Hematopoietic multipotent progenitor cell (in vitro differentiated cells): ENCODE measurements at regions not wholly inside any gene's neighbourhood (a gene's known extent, or its start where the extent isn't known, plus 50 kb on each side); places are given as distances from the start of the nearest gene placed in this dataset.

Experiments used
- DNase-seq, 3 donors: peaks; one replicate each; pipeline ENCODE4 v3.0.0-alpha.2; 2011 to 2015; ENCODE audit warnings: low read depth in 2 of 3, low spot score in 2 of 3

GRCh38 chrY:7465185-7465621 is 553.7 kb upstream of the AMELY start:
- DNase-seq: no peak

- DNase-seq: no peak
Measured at GRCh38 chrY:7464742-7465141, 553.2 kb upstream of the AMELY start.

- no peak for DNase-seq
Measured at GRCh38 chrY:7463711-7464110, 552.2 kb upstream of the AMELY start.

- DNase-seq: no peak
Measured at GRCh38 chrY:7463196-7463595, 551.6 kb upstream of the AMELY start.

GRCh38 chrY:7462657-7463056 is 551.1 kb upstream of the AMELY start:
- DNase-seq: no peak

- no peak for DNase-seq
Measured at GRCh38 chrY:7461873-7462525, 550.4 kb upstream of the AMELY start.

- no peak for DNase-seq
Measured at GRCh38 chrY:7459802-7460201, 548.2 kb upstream of the AMELY start.

GRCh38 chrY:7458301-7459078 is 546.9 kb upstream of the AMELY start:
- no peak for DNase-seq

- DNase-seq: no peak
Measured at GRCh38 chrY:7457286-7458015, 545.9 kb upstream of the AMELY start.

GRCh38 chrY:7455626-7456025 is 544.1 kb upstream of the AMELY start:
- no peak for DNase-seq

- DNase-seq: no peak
Measured at GRCh38 chrY:7453336-7453735, 541.8 kb upstream of the AMELY start.

- no peak for DNase-seq
Measured at GRCh38 chrY:7452246-7452645, 540.7 kb upstream of the AMELY start.

GRCh38 chrY:7449860-7450259 is 538.3 kb upstream of the AMELY start:
- DNase-seq: no peak

GRCh38 chrY:7448687-7449086 is 537.1 kb upstream of the AMELY start:
- DNase-seq: no peak

- no peak for DNase-seq
Measured at GRCh38 chrY:7447881-7448516, 536.4 kb upstream of the AMELY start.

- no peak for DNase-seq
Measured at GRCh38 chrY:7444141-7444540, 532.6 kb upstream of the AMELY start.

GRCh38 chrY:7440796-7441530 is 529.4 kb upstream of the AMELY start:
- no peak for DNase-seq

- DNase-seq: no peak
Measured at GRCh38 chrY:7437086-7437485, 525.5 kb upstream of the AMELY start.

GRCh38 chrY:7433817-7434809 is 522.6 kb upstream of the AMELY start:
- no peak for DNase-seq
